Thoracic aorta (tissue), 2 donors: ENCODE measurements at regions not wholly inside any gene's neighbourhood (a gene's known extent, or its start where the extent isn't known, plus 50 kb on each side); places are given as distances from the start of the nearest gene placed in this dataset.

Experiments
- ATAC-seq: fragments of 150-250 bp; one replicate; pipeline ENCODE4 v1.8.0; 2017; ENCODE audit warnings: low read depth; ENCODE audit not compliant: insufficient number of reproducible peaks, low FRiP score
- DNase-seq: peaks from one replicate; pipeline ENCODE4 v3.0.0-alpha.2; 2020; ENCODE audit warnings: low spot score
- H3K27ac ChIP-seq, 2 donors: fragments of 200-600 bp; sonication (generic); 1 replicate in 1 of 2; 2 replicates in 1 of 2; pipeline ENCODE4 v1.5.1; 2016; ENCODE audit warnings: mild to moderate bottlenecking in 2 of 2, moderate library complexity in 2 of 2
- H3K27me3 ChIP-seq: fragments of 200-600 bp; sonication (generic); replicated peaks from 2 replicates; pipeline ENCODE4 v1.6.0; 2016; ENCODE audit warnings: mild to moderate bottlenecking; ENCODE audit not compliant: insufficient read depth
- H3K36me3 ChIP-seq: fragments of 200-600 bp; sonication (generic); one replicate; pipeline ENCODE4 v1.5.1; 2016
- H3K4me1 ChIP-seq, 2 donors: fragments of 200-600 bp; sonication (generic); 1 replicate in 1 of 2; 2 replicates in 1 of 2; pipeline versions ENCODE4 v1.5.1 to v1.6.0; 2016; ENCODE audit warnings: low read depth in 2 of 2, mild to moderate bottlenecking in 1 of 2; ENCODE audit not compliant: control insufficient read depth in 1 of 2
- H3K4me3 ChIP-seq: fragments of 200-600 bp; sonication (generic); 2 replicates; pipeline ENCODE4 v1.5.1; 2016; ENCODE audit warnings: mild to moderate bottlenecking
- H3K9me3 ChIP-seq: fragments of 200-600 bp; sonication (generic); 2 replicates; pipeline ENCODE4 v1.5.1; 2016
- TF ChIP-seq, protein P1 (sequence below): fragments of 200-600 bp; sonication (generic); IDR thresholded peaks from one replicate; pipeline ENCODE4 v1.5.1; 2019; ENCODE audit warnings: antibody characterized with exemption

GRCh38 chr15:91530956-91531582 lies 322.4 kb upstream of the SLCO3A1 start:
- no peaks in the 10 kb centered on the region for H3K4me1 ChIP-seq
- TF ChIP-seq, protein P1, sequence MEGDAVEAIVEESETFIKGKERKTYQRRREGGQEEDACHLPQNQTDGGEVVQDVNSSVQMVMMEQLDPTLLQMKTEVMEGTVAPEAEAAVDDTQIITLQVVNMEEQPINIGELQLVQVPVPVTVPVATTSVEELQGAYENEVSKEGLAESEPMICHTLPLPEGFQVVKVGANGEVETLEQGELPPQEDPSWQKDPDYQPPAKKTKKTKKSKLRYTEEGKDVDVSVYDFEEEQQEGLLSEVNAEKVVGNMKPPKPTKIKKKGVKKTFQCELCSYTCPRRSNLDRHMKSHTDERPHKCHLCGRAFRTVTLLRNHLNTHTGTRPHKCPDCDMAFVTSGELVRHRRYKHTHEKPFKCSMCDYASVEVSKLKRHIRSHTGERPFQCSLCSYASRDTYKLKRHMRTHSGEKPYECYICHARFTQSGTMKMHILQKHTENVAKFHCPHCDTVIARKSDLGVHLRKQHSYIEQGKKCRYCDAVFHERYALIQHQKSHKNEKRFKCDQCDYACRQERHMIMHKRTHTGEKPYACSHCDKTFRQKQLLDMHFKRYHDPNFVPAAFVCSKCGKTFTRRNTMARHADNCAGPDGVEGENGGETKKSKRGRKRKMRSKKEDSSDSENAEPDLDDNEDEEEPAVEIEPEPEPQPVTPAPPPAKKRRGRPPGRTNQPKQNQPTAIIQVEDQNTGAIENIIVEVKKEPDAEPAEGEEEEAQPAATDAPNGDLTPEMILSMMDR: no peak
- no peak overlapping the region for H3K4me3 ChIP-seq
- no peak for ATAC-seq
- no peaks in the 10 kb centered on the region for H3K27me3 ChIP-seq
- H3K36me3 ChIP-seq: no peaks in the 10 kb centered on the region
- no peaks in the 10 kb centered on the region for H3K9me3 ChIP-seq
- DNase-seq: no peak
- H3K27ac ChIP-seq: no peak overlapping the region

GRCh38 chr15:91534235-91534634 lies 319.3 kb upstream of the SLCO3A1 start:
- no peaks in the 10 kb centered on the region for H3K27me3 ChIP-seq
- no peak overlapping the region for H3K27ac ChIP-seq
- no peak for DNase-seq
- H3K4me3 ChIP-seq: no peak overlapping the region
- H3K36me3 ChIP-seq: no peaks in the 10 kb centered on the region
- H3K9me3 ChIP-seq: no peaks in the 10 kb centered on the region
- ATAC-seq: no peak
- H3K4me1 ChIP-seq: no peaks in the 10 kb centered on the region
- TF ChIP-seq, protein P1: no peak

DNA sequence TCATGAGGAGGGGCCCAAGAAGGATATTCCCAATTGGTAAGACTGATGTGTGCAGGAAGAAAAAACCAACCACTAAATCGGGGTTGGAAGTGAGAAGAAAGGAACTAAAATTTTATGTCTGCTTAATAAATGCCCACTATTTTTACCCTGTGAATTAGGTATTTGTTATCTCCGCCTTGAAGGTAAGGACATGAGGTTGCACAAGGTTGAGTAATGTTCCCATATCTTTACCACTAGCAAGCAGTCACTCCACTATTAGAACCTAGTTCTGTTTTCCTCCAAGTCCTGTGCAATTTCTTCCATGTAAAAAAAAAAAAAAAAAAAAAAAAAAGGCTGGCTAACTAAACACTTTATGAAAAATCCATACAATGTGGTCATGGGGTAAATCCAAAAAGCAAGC lies 318.5 kb upstream of the SLCO3A1 start:
- Histone ChIP-seq H3K9me3 (no peaks in the 10 kb centered on the region), H3K27ac (no peak overlapping the region), H3K4me1 (no peaks in the 10 kb centered on the region), H3K27me3 (no peaks in the 10 kb centered on the region), H3K4me3 (no peak overlapping the region), H3K36me3 (no peaks in the 10 kb centered on the region)
- DNase-seq (no peak), ATAC-seq (no peak)
- TF ChIP-seq, protein P1: no peak

DNA sequence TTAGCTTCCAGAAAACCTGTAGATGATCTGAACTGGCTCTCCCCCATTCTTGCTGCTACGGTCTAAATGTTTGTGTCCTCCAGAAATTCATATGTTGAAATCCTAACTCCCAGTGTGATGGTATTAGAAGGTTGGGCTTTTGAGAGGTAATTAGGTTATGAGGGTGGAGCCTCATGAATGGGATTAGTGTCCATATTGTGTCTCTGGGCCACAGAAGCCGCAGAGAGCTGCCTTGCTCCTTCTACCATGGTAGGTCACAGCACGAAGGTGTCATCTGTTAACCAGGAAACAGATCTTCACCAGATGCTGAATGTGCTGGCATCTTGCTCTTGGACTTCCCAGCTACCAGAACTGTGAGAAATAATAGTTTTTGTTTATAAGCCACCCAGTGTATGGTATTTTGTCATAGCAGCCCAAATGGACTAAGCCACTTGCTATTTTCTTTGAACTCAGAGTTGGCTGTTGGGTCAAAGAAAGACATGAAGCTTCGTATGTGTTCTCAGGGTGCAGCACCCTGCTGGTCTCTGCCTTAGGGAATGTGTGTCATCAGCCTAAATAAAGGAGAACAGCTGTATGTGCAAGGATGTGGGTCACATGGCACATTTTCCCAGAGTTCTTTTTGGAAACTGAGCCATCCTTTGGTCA lies 317.5 kb upstream of the SLCO3A1 start:
- DNase-seq: no peak

GRCh38 chr15:91537856-91538255 lies 315.7 kb upstream of the SLCO3A1 start:
- no peaks in the 10 kb centered on the region for H3K4me1 ChIP-seq
- H3K36me3 ChIP-seq: no peaks in the 10 kb centered on the region
- no peaks in the 10 kb centered on the region for H3K9me3 ChIP-seq
- ATAC-seq (no peak), DNase-seq (no peak)
- no peak overlapping the region for H3K4me3 ChIP-seq
- TF ChIP-seq, protein P1: no peak
- H3K27me3 ChIP-seq: no peaks in the 10 kb centered on the region
- no peak overlapping the region for H3K27ac ChIP-seq

More for the DNA sequence above, 317.5 kb upstream of the SLCO3A1 start:
- H3K36me3 ChIP-seq: no peaks in the 10 kb centered on the region
- H3K27me3 ChIP-seq: no peaks in the 10 kb centered on the region
- TF ChIP-seq, protein P1: no peak
- H3K27ac ChIP-seq: no peak overlapping the region
- no peaks in the 10 kb centered on the region for H3K4me1 ChIP-seq
- no peak for ATAC-seq
- no peaks in the 10 kb centered on the region for H3K9me3 ChIP-seq
- H3K4me3 ChIP-seq: no peak overlapping the region
